IMR-90 (cell line): ENCODE measurements at regions not wholly inside any gene's neighbourhood (a gene's known extent, or its start where the extent isn't known, plus 50 kb on each side); places are given as distances from the start of the nearest gene placed in this dataset.

Experiments used
- ATAC-seq: fragments of 200-7000 bp; cut with Tn5 transposase; 2 replicates; pipeline ENCODE4 v1.9.1; 2020; ENCODE audit warnings: low read depth, mild to moderate bottlenecking, moderate library complexity
- BruUV-seq: library from RNA; stranded (reverse); fragments of 400-500 nt; replicated peaks from 2 replicates; lab custom pipeline; 2021; lab: Mats Ljungman, UMichigan
- CTCF ChIA-PET: fragments of 300-600 bp; formaldehyde crosslinking; extraction: SDS; loops from one replicate; lab custom pipeline; 2021; ENCODE audit warnings: antibody characterized with exemption; lab: Yijun Ruan, JAX
- POLR2A ChIA-PET: fragments of 300-600 bp; sonication (Branson Sonifier 250); formaldehyde crosslinking; loops from one replicate; lab custom pipeline; 2022; ENCODE audit warnings: antibody characterized with exemption; ENCODE audit not compliant: unreplicated experiment; lab: Charles Lee
- DNase-seq: peaks from one replicate; pipeline ENCODE4 v3.0.0; 2013
- H2AFZ ChIP-seq: replicated peaks from 2 replicates; pipeline ENCODE3; 2013; ENCODE audit warnings: low read length, mild to moderate bottlenecking; ENCODE audit not compliant: poor library complexity
- H2AK5ac ChIP-seq: 2 replicates; pipeline ENCODE4 v1.6.1; 2013; ENCODE audit warnings: low read depth, low read length, inconsistent platforms
- H2AK9ac ChIP-seq: replicated peaks from 2 replicates; pipeline ENCODE3; 2013; ENCODE audit warnings: mild to moderate bottlenecking, low read depth, low read length, moderate library complexity; ENCODE audit not compliant: poor library complexity
- H2BK120ac ChIP-seq: 2 replicates; pipeline ENCODE4 v1.6.1; 2013; ENCODE audit warnings: low read depth, low read length, inconsistent platforms
- H2BK15ac ChIP-seq: 3 replicates; pipeline ENCODE4 v1.6.1; 2013; ENCODE audit warnings: low read depth, low read length, inconsistent platforms
- H2BK20ac ChIP-seq: 2 replicates; pipeline ENCODE4 v1.6.1; 2013; ENCODE audit warnings: low read depth, mild to moderate bottlenecking, inconsistent platforms, low read length, moderate library complexity
- H2BK5ac ChIP-seq: 2 replicates; pipeline ENCODE4 v1.6.1; 2013; ENCODE audit warnings: mild to moderate bottlenecking, low read depth, low read length, inconsistent platforms; ENCODE audit not compliant: poor library complexity, severe bottlenecking
- H3K14ac ChIP-seq: replicated peaks from 2 replicates; pipeline ENCODE4 v1.6.1; 2013; ENCODE audit warnings: low read depth, low read length, inconsistent platforms
- H3K18ac ChIP-seq: 2 replicates; pipeline ENCODE4 v1.6.1; 2013; ENCODE audit warnings: low read depth, low read length, control low read depth
- H3K23ac ChIP-seq: 2 replicates; pipeline ENCODE4 v1.6.1; 2013; ENCODE audit warnings: low read depth, low read length, inconsistent platforms
- H3K27ac ChIP-seq: 2 replicates; pipeline ENCODE4 v1.5.1; 2013; ENCODE audit warnings: mild to moderate bottlenecking, control low read depth, low read length; ENCODE audit not compliant: insufficient read depth
- H3K27me3 ChIP-seq: 2 replicates; pipeline ENCODE4 v1.6.1; 2013; ENCODE audit warnings: low read length; ENCODE audit not compliant: control insufficient read depth, insufficient read depth
- H3K36me3 ChIP-seq: 2 replicates; pipeline ENCODE4 v1.6.1; 2013; ENCODE audit warnings: low read length, mixed read lengths; ENCODE audit not compliant: control insufficient read depth, insufficient read depth
- H3K4ac ChIP-seq: 2 replicates; pipeline ENCODE4 v1.6.1; 2013; ENCODE audit warnings: low read depth, low read length, inconsistent platforms
- H3K4me1 ChIP-seq: 2 replicates; pipeline ENCODE4 v1.6.1; 2013; ENCODE audit warnings: low read length, mixed read lengths; ENCODE audit not compliant: control insufficient read depth, insufficient read depth
- H3K4me2 ChIP-seq: 2 replicates; pipeline ENCODE4 v1.6.1; 2013; ENCODE audit warnings: low read depth, mild to moderate bottlenecking, control low read depth, low read length, moderate library complexity
- H3K4me3 ChIP-seq: 2 replicates; pipeline ENCODE4 v1.5.1; 2013; ENCODE audit warnings: low read depth, mild to moderate bottlenecking, control low read depth, low read length, moderate library complexity; ENCODE audit not compliant: insufficient read depth
- H3K56ac ChIP-seq: 2 replicates; pipeline ENCODE4 v1.6.1; 2013; ENCODE audit warnings: low read length, inconsistent platforms; ENCODE audit not compliant: insufficient read depth; ENCODE audit errors: extremely low read depth
- H3K79me1 ChIP-seq, 2 experiments: 2 replicates each; pipeline ENCODE4 v1.6.1; 2013; ENCODE audit warnings: low read length in 2 of 2, inconsistent platforms in 1 of 2, low read depth in 1 of 2
- H3K9ac ChIP-seq: 2 replicates; pipeline ENCODE4 v1.6.1; 2013; ENCODE audit warnings: low read depth, low read length, control low read depth
- H3K9me1 ChIP-seq: 2 replicates; pipeline ENCODE4 v1.6.1; 2013; ENCODE audit warnings: low read length, inconsistent platforms; ENCODE audit not compliant: insufficient read depth
- H3K9me3 ChIP-seq: 2 replicates; pipeline ENCODE4 v1.6.1; 2013; ENCODE audit warnings: low read length; ENCODE audit not compliant: control insufficient read depth, insufficient read depth
- H4K20me1 ChIP-seq: 2 replicates; pipeline ENCODE4 v1.6.1; 2013; ENCODE audit warnings: low read length, inconsistent platforms; ENCODE audit not compliant: insufficient read depth
- H4K5ac ChIP-seq: 2 replicates; pipeline ENCODE4 v1.6.1; 2013; ENCODE audit warnings: mild to moderate bottlenecking, low read depth, low read length, control low read depth
- H4K8ac ChIP-seq, 2 experiments: 2 replicates each; pipeline ENCODE4 v1.6.1; 2013; ENCODE audit warnings: low read depth in 2 of 2, low read length in 2 of 2, control low read depth in 1 of 2, inconsistent platforms in 1 of 2
- H4K91ac ChIP-seq: 2 replicates; pipeline ENCODE4 v1.6.1; 2013; ENCODE audit warnings: low read depth, low read length, inconsistent platforms; ENCODE audit not compliant: insufficient read depth
- USF2 ChIP-seq: fragments of 150-350 bp; IDR thresholded peaks from 2 replicates; pipeline ENCODE4 v1.6.1; 2017; ENCODE audit warnings: mild to moderate bottlenecking, antibody characterized with exemption, low read length, low read depth
- WGBS, 2 experiments: methylation state at CpG; one replicate each; pipeline versions ENCODE4 v1.1.5 to v1.1.7; 2013; ENCODE audit warnings: missing lambda C conversion rate in 2 of 2; ENCODE audit not compliant: insufficient read length in 1 of 2; ENCODE audit errors: extremely low coverage in 2 of 2; 5-methylcytosine and 5-hydroxymethylcytosine counted together
- dilution Hi-C: fragments of 300-500 bp; cut with HindIII; formaldehyde crosslinking; loops from one replicate; pipeline ENCODE4 v1.14.3; 2018; ENCODE audit warnings: low sequenced_read_pairs; ENCODE audit not compliant: unreplicated experiment
- in situ Hi-C: fragments of 300-500 bp; cut with MboI; formaldehyde crosslinking; loops from 3 replicates; pipeline ENCODE4 v1.14.3; 2019; ENCODE audit warnings: low sequenced_read_pairs, inconsistent platforms, mixed read lengths
- intact Hi-C: fragments of 100-400 bp; cut with micrococcal nuclease; formaldehyde crosslinking; loops from 2 replicates; pipeline ENCODE4 v1.10.0; 2022

GRCh38 chr11:71150859-71151258 is 101.5 kb downstream of the SHANK2 start:
- no peak overlapping the region for H3K4me3 ChIP-seq
- no peaks in the 10 kb centered on the region; the same call in 1 of the 2 replicates for H4K20me1 ChIP-seq
- no peak overlapping the region for H3K56ac ChIP-seq
- no peak overlapping the region for H2AK9ac ChIP-seq
- H3K23ac ChIP-seq, result no peak overlapping the region
- H3K27me3 ChIP-seq, result no peaks in the 10 kb centered on the region
- H4K8ac ChIP-seq, result no peak overlapping the region
- no peak overlapping the region for H2BK5ac ChIP-seq
- H2BK20ac ChIP-seq, result no peak overlapping the region
- H3K18ac ChIP-seq, result no peak overlapping the region
- no peaks in the 10 kb centered on the region for H3K79me1 ChIP-seq
- no peak for TF ChIP-seq USF2
- no peak overlapping the region for H3K9ac ChIP-seq
- peaks cover 3% of the 10 kb centered on the region; the same call in 1 of the 2 replicates for H3K9me3 ChIP-seq
- H2AK5ac ChIP-seq, result no peak overlapping the region
- H2BK120ac ChIP-seq, result no peak overlapping the region
- dilution Hi-C loops, result no loop called here
- intact Hi-C loops, result no loop called here
- no peaks in the 10 kb centered on the region for H3K9me1 ChIP-seq
- no peak overlapping the region for H3K4me2 ChIP-seq
- BruUV-seq, result no TSS peak
- H3K27ac ChIP-seq, result no peak overlapping the region
- no peaks in the 10 kb centered on the region for H3K4me1 ChIP-seq
- POLR2A ChIA-PET, result no interaction called here
- H4K5ac ChIP-seq, result no peak overlapping the region
- no peak overlapping the region for H2BK15ac ChIP-seq
- no peak overlapping the region for H3K14ac ChIP-seq
- H3K4ac ChIP-seq, result no peak overlapping the region
- DNase-seq, result no peak
- CTCF ChIA-PET, result no interaction called here
- no peak overlapping the region for H4K91ac ChIP-seq
- ATAC-seq, result no peak
- H2AFZ ChIP-seq, result no peak overlapping the region
- WGBS, 2 experiments, result 100% methylated on average over 1 of the region's 8 CpGs; no CpG with 5 or more reads in 1 of the 2 experiments
- in situ Hi-C loops, result no loop called here
- H3K36me3 ChIP-seq, result peaks cover 4% of the 10 kb centered on the region; the same call in 1 of the 2 replicates
